ENCODE measurements at regions not wholly inside any gene's neighbourhood (a gene's known extent, or its start where the extent isn't known, plus 50 kb on each side); places are given as distances from the start of the nearest gene placed in this dataset.

DNA sequence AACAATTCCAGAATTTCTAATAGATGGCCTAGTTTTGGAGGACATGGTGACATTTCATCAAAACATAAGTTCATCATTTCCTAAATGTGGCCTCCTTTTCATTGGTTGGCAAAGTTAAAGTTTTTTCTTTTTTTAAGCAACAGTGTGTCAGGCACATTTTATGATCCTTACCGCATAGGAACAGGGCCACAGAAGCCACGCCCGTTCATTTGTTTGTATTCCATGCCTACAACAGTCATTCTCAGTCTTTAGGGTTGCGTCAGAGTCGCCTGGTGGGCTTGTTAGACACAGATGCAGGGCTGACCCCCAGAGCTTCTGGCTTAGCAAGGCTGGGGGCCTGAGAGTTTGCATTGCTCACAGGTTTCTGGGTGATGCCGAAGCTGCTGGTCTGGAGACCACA, 130.2 kb downstream of the HSD17B3 start:
- H3K4me1 ChIP-seq (ENCODE audit: control insufficient read depth in 3 of 3, insufficient read depth in 2 of 3, low read depth in 1 of 3, low read length in 2 of 3): peaks cover 2 to 41% (median 10%) of the 10 kb centered on the region in 3 donors
- H3K36me3 ChIP-seq (ENCODE audit: control insufficient read depth in 3 of 3, insufficient read depth in 2 of 3, low read depth in 1 of 3, low read length in 3 of 3): no peaks in the 10 kb centered on the region
- H3K27me3 ChIP-seq (ENCODE audit: control insufficient read depth in 3 of 3, insufficient read depth in 3 of 3, low read length in 3 of 3): no peaks in the 10 kb centered on the region
- WGBS, 3 donors: 55 to 65% (median 61%) methylated on average over 6 of the region's 6 CpGs
- FAIRE-seq: no peak
- no peak overlapping the region for H3K4me3 ChIP-seq (ENCODE audit: low read depth in 1 of 3, low read length in 3 of 3)
- no peak overlapping the region for H3K27ac ChIP-seq (ENCODE audit: low read depth in 1 of 3, low read length in 2 of 3)
- peak in 1 of 2 donors; percentile 32 for DNase-seq
- H3K9me3 ChIP-seq (ENCODE audit: control insufficient read depth in 2 of 2, insufficient read depth in 1 of 2, low read depth in 1 of 2, low read length in 1 of 2): no peaks in the 10 kb centered on the region

DNA sequence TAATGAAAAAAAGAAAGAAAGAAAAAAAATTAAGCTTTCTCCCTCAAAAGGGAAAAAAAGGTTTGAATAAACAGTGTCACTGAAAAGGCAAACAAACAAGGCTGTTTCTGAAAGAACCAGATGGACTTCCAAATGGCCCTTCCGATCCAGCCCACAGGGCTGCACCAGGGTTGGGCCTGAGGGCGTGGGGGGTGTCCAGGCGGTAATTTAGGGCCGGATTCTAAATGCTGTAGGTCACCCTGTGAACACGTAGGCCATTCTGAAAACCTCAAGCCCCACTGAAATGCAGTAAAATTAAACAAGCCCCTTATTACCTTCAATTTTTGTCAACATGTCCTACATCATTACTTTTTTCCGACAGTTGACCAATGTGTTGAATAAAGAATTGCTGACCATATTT, 132.1 kb downstream of the HSD17B3 start:
- FAIRE-seq: no peak
- Histone ChIP-seq H3K9me3 (ENCODE audit: control insufficient read depth in 2 of 2, insufficient read depth in 1 of 2, low read depth in 1 of 2, low read length in 1 of 2) (no peaks in the 10 kb centered on the region), H3K27ac (ENCODE audit: low read depth in 1 of 3, low read length in 2 of 3) (peak overlapping the region in 2 of 3 donors; percentile 48 to 71), H3K36me3 (ENCODE audit: control insufficient read depth in 3 of 3, insufficient read depth in 2 of 3, low read depth in 1 of 3, low read length in 3 of 3) (no peaks in the 10 kb centered on the region), H3K4me3 (ENCODE audit: low read depth in 1 of 3, low read length in 3 of 3) (no peak overlapping the region), H3K4me1 (ENCODE audit: control insufficient read depth in 3 of 3, insufficient read depth in 2 of 3, low read depth in 1 of 3, low read length in 2 of 3) (peaks cover 2 to 32% (median 10%) of the 10 kb centered on the region in 3 donors), H3K27me3 (ENCODE audit: control insufficient read depth in 3 of 3, insufficient read depth in 3 of 3, low read length in 3 of 3) (no peaks in the 10 kb centered on the region)
- 75 to 93% (median 85%) methylated on average over 6 of the region's 6 CpGs for WGBS, 3 donors
- peak in 1 of 2 donors; percentile 21 for DNase-seq

- Histone ChIP-seq H3K36me3 (ENCODE audit: control insufficient read depth in 3 of 3, insufficient read depth in 2 of 3, low read depth in 1 of 3, low read length in 3 of 3) (no peaks in the 10 kb centered on the region), H3K4me1 (ENCODE audit: control insufficient read depth in 3 of 3, insufficient read depth in 2 of 3, low read depth in 1 of 3, low read length in 2 of 3) (peaks cover 2 to 28% (median 6%) of the 10 kb centered on the region in 3 donors), H3K27ac (ENCODE audit: low read depth in 1 of 3, low read length in 2 of 3) (peak overlapping the region in 2 of 3 donors; percentile 57 to 71), H3K27me3 (ENCODE audit: control insufficient read depth in 3 of 3, insufficient read depth in 3 of 3, low read length in 3 of 3) (no peaks in the 10 kb centered on the region), H3K4me3 (ENCODE audit: low read depth in 1 of 3, low read length in 3 of 3) (no peak overlapping the region), H3K9me3 (ENCODE audit: control insufficient read depth in 2 of 2, insufficient read depth in 1 of 2, low read depth in 1 of 2, low read length in 1 of 2) (no peaks in the 10 kb centered on the region)
- peak in 1 of 2 donors; percentile 56 for DNase-seq
- no peak for FAIRE-seq
- WGBS, 3 donors: 48 to 72% (median 70%) methylated on average over 10 to 15 of the region's 15 CpGs
Observed at GRCh38 chr9:96169484-96169883, 132.5 kb downstream of the HSD17B3 start.

DNA sequence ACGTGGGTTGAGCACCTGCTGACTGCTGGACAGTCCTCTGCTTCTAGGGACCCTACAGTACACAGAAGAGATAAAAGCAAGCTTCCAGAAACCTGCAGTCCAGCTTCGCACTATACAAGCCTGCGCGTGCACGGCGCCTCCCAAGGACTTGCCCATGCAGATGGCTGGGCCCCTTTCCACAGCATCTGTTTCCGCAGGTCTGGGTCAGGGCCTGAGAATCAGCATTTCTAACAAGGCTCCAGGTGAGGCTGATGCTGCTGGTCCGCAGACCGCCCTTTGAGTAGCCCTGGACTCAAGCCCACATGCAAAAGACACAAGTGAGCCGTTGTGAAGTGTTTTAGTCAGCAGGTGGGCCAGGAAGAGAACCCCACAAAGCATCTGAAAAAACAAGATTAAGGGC, 133.1 kb downstream of the HSD17B3 start:
- Histone ChIP-seq H3K36me3 (ENCODE audit: control insufficient read depth in 3 of 3, insufficient read depth in 2 of 3, low read depth in 1 of 3, low read length in 3 of 3) (no peaks in the 10 kb centered on the region), H3K4me1 (ENCODE audit: control insufficient read depth in 3 of 3, insufficient read depth in 2 of 3, low read depth in 1 of 3, low read length in 2 of 3) (peaks cover 2 to 22% (median 5%) of the 10 kb centered on the region in 3 donors), H3K4me3 (ENCODE audit: low read depth in 1 of 3, low read length in 3 of 3) (no peak overlapping the region), H3K9me3 (ENCODE audit: control insufficient read depth in 2 of 2, insufficient read depth in 1 of 2, low read depth in 1 of 2, low read length in 1 of 2) (no peaks in the 10 kb centered on the region), H3K27ac (ENCODE audit: low read depth in 1 of 3, low read length in 2 of 3) (peak overlapping the region in 2 of 3 donors; percentile 57 to 71), H3K27me3 (ENCODE audit: control insufficient read depth in 3 of 3, insufficient read depth in 3 of 3, low read length in 3 of 3) (no peaks in the 10 kb centered on the region)
- FAIRE-seq (no peak), DNase-seq (no peak)
- WGBS, 3 donors: 80 to 87% (median 83%) methylated on average over 10 of the region's 10 CpGs

- WGBS, 3 donors: 96 to 97% (median 96%) methylated on average over 15 of the region's 15 CpGs
- FAIRE-seq (no peak), DNase-seq (no peak)
- peaks cover 0 to 5% (median 2%) of the 10 kb centered on the region in 3 donors for H3K4me1 ChIP-seq (ENCODE audit: control insufficient read depth in 3 of 3, insufficient read depth in 2 of 3, low read depth in 1 of 3, low read length in 2 of 3)
- no peak overlapping the region for H3K27ac ChIP-seq (ENCODE audit: low read depth in 1 of 3, low read length in 2 of 3)
- H3K9me3 ChIP-seq (ENCODE audit: control insufficient read depth in 2 of 2, insufficient read depth in 1 of 2, low read depth in 1 of 2, low read length in 1 of 2): no peaks in the 10 kb centered on the region
- H3K4me3 ChIP-seq (ENCODE audit: low read depth in 1 of 3, low read length in 3 of 3): no peak overlapping the region
- H3K27me3 ChIP-seq (ENCODE audit: control insufficient read depth in 3 of 3, insufficient read depth in 3 of 3, low read length in 3 of 3): no peaks in the 10 kb centered on the region
- H3K36me3 ChIP-seq (ENCODE audit: control insufficient read depth in 3 of 3, insufficient read depth in 2 of 3, low read depth in 1 of 3, low read length in 3 of 3): no peaks in the 10 kb centered on the region
Observed at GRCh38 chr9:96167011-96167410, 135.0 kb downstream of the HSD17B3 start.

- H3K4me1 ChIP-seq (ENCODE audit: control insufficient read depth in 3 of 3, insufficient read depth in 2 of 3, low read depth in 1 of 3, low read length in 2 of 3): peaks cover 0 to 2% (median 0%) of the 10 kb centered on the region in 3 donors
- FAIRE-seq (no peak), DNase-seq (no peak)
- H3K27me3 ChIP-seq (ENCODE audit: control insufficient read depth in 3 of 3, insufficient read depth in 3 of 3, low read length in 3 of 3): no peaks in the 10 kb centered on the region
- H3K36me3 ChIP-seq (ENCODE audit: control insufficient read depth in 3 of 3, insufficient read depth in 2 of 3, low read depth in 1 of 3, low read length in 3 of 3): no peaks in the 10 kb centered on the region
- H3K4me3 ChIP-seq (ENCODE audit: low read depth in 1 of 3, low read length in 3 of 3): no peak overlapping the region
- H3K9me3 ChIP-seq (ENCODE audit: control insufficient read depth in 2 of 2, insufficient read depth in 1 of 2, low read depth in 1 of 2, low read length in 1 of 2): peaks cover 0 to 8% of the 10 kb centered on the region in 2 donors
- no peak overlapping the region for H3K27ac ChIP-seq (ENCODE audit: low read depth in 1 of 3, low read length in 2 of 3)
- 85 to 90% (median 88%) methylated on average over 11 of the region's 11 CpGs for WGBS, 3 donors
Observed at GRCh38 chr9:96164268-96164683, 137.7 kb downstream of the HSD17B3 start.

GRCh38 chr9:96163712-96164111, 138.3 kb downstream of the HSD17B3 start:
- WGBS, 3 donors: 91 to 95% (median 93%) methylated on average over 14 of the region's 14 CpGs
- Histone ChIP-seq H3K36me3 (ENCODE audit: control insufficient read depth in 3 of 3, insufficient read depth in 2 of 3, low read depth in 1 of 3, low read length in 3 of 3) (no peaks in the 10 kb centered on the region), H3K27me3 (ENCODE audit: control insufficient read depth in 3 of 3, insufficient read depth in 3 of 3, low read length in 3 of 3) (no peaks in the 10 kb centered on the region), H3K4me1 (ENCODE audit: control insufficient read depth in 3 of 3, insufficient read depth in 2 of 3, low read depth in 1 of 3, low read length in 2 of 3) (no peaks in the 10 kb centered on the region), H3K9me3 (ENCODE audit: control insufficient read depth in 2 of 2, insufficient read depth in 1 of 2, low read depth in 1 of 2, low read length in 1 of 2) (peaks cover 0 to 8% of the 10 kb centered on the region in 2 donors), H3K27ac (ENCODE audit: low read depth in 1 of 3, low read length in 2 of 3) (no peak overlapping the region), H3K4me3 (ENCODE audit: low read depth in 1 of 3, low read length in 3 of 3) (no peak overlapping the region)
- FAIRE-seq (no peak), DNase-seq (no peak)

DNA sequence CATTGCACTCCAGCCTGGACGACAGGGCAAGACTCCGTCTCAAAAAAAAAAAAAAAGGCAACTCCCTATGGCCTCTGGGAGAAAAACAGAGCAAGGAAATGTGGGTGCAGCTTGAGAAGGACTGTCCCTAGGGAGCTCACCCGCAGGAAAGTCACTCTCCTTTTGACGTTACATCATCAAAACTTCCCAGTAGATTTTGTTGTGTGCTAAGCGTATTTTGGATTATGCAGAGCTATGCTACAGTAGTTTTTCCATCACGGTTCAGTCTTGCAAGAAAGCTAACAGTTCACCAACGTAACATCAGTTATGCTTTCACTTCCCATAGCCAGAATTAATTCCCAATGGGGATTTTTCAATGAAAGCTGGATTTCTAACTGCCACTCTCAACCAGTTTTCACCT, 138.8 kb downstream of the HSD17B3 start:
- Histone ChIP-seq H3K9me3 (ENCODE audit: control insufficient read depth in 2 of 2, insufficient read depth in 1 of 2, low read depth in 1 of 2, low read length in 1 of 2) (peaks cover 0 to 8% of the 10 kb centered on the region in 2 donors), H3K27ac (ENCODE audit: low read depth in 1 of 3, low read length in 2 of 3) (no peak overlapping the region), H3K36me3 (ENCODE audit: control insufficient read depth in 3 of 3, insufficient read depth in 2 of 3, low read depth in 1 of 3, low read length in 3 of 3) (no peaks in the 10 kb centered on the region), H3K4me3 (ENCODE audit: low read depth in 1 of 3, low read length in 3 of 3) (no peak overlapping the region), H3K27me3 (ENCODE audit: control insufficient read depth in 3 of 3, insufficient read depth in 3 of 3, low read length in 3 of 3) (no peaks in the 10 kb centered on the region), H3K4me1 (ENCODE audit: control insufficient read depth in 3 of 3, insufficient read depth in 2 of 3, low read depth in 1 of 3, low read length in 2 of 3) (no peaks in the 10 kb centered on the region)
- FAIRE-seq (no peak), DNase-seq (no peak)
- WGBS, 3 donors: 78 to 81% (median 79%) methylated on average over 7 of the region's 7 CpGs

GRCh38 chr9:96161819-96162218, 140.2 kb downstream of the HSD17B3 start:
- no peak overlapping the region for H3K27ac ChIP-seq (ENCODE audit: low read depth in 1 of 3, low read length in 2 of 3)
- peaks cover 0 to 8% of the 10 kb centered on the region in 2 donors for H3K9me3 ChIP-seq (ENCODE audit: control insufficient read depth in 2 of 2, insufficient read depth in 1 of 2, low read depth in 1 of 2, low read length in 1 of 2)
- 71 to 84% (median 79%) methylated on average over 7 of the region's 7 CpGs for WGBS, 3 donors
- no peaks in the 10 kb centered on the region for H3K36me3 ChIP-seq (ENCODE audit: control insufficient read depth in 3 of 3, insufficient read depth in 2 of 3, low read depth in 1 of 3, low read length in 3 of 3)
- DNase-seq (no peak), FAIRE-seq (no peak)
- H3K4me3 ChIP-seq (ENCODE audit: low read depth in 1 of 3, low read length in 3 of 3): no peak overlapping the region
- no peaks in the 10 kb centered on the region for H3K4me1 ChIP-seq (ENCODE audit: control insufficient read depth in 3 of 3, insufficient read depth in 2 of 3, low read depth in 1 of 3, low read length in 2 of 3)
- no peaks in the 10 kb centered on the region for H3K27me3 ChIP-seq (ENCODE audit: control insufficient read depth in 3 of 3, insufficient read depth in 3 of 3, low read length in 3 of 3)

Data from small intestine (tissue), 7 donors.